ENCODE measurements at regions not wholly inside any gene's neighbourhood (a gene's known extent, or its start where the extent isn't known, plus 50 kb on each side); places are given as distances from the start of the nearest gene placed in this dataset.
"Not testable (repeated sequence)": the region's sequence is repeated elsewhere in the genome, so short reads cannot be mapped to it uniquely, and the experiment has no call there.

GRCh38 chr2:210768329-210768910, 212.0 kb downstream of the CPS1 start:
- POLR2A ChIA-PET = no interaction called here

GRCh38 chr2:210776756-210777155, 220.4 kb downstream of the CPS1 start:
- Histone ChIP-seq H3K4me3 (ENCODE audit: low read depth, low read length, poor library complexity, severe bottlenecking) (no peak overlapping the region), H3K9me2 (ENCODE audit: insufficient read depth, low read length) (no peaks in the 10 kb centered on the region), H3K4me1 (ENCODE audit: insufficient read depth, low read length, poor library complexity, severe bottlenecking) (no peaks in the 10 kb centered on the region), H3K9me3 (ENCODE audit: low read length) (no peaks in the 10 kb centered on the region), H3K79me2 (ENCODE audit: insufficient read depth, low read depth, low read length) (no peaks in the 10 kb centered on the region), H3K36me3 (ENCODE audit: insufficient read depth, low read length) (no peaks in the 10 kb centered on the region), H4K20me1 (ENCODE audit: insufficient read depth, low read length) (no peaks in the 10 kb centered on the region), H3K4me2 (ENCODE audit: low read length) (no peak overlapping the region), H3K27ac (ENCODE audit: low read depth, low read length, poor library complexity, severe bottlenecking) (no peak overlapping the region), H2AFZ (ENCODE audit: low read length) (no peak overlapping the region)
- intact Hi-C loops (cut with micrococcal nuclease; ENCODE audit: unreplicated experiment) = no loop called here
- TF ChIP-seq CTCF (conservative IDR thresholded peaks at IDR 0.05; ENCODE audit: low read length) (no peak), EZH2phosphoT487 (IDR thresholded peaks at IDR 0.05; ENCODE audit: borderline replicate concordance, low read depth, low read length) (no peak)
- ChIA-PET CTCF (ENCODE audit: unreplicated experiment) (no interaction called here), POLR2A (interaction anchor here (0.7 to 1.1 kb wide), 2 partner anchors 88 to 806 kb away, joined by 4 read pairs; no protein-coding TSS in a partner anchor)
- BruUV-seq (replicated peaks) = no TSS peak
- no peak for DNase-seq (ENCODE audit: low spot score)

More at GRCh38 chr2:210768329-210768910, 212.0 kb downstream of the CPS1 start:
- CTCF ChIA-PET (ENCODE audit: unreplicated experiment) = no interaction called here
- H3K4me2 ChIP-seq (ENCODE audit: low read length) = no peak overlapping the region
- H3K4me1 ChIP-seq (ENCODE audit: insufficient read depth, low read length, poor library complexity, severe bottlenecking) = no peaks in the 10 kb centered on the region
- no peak overlapping the region for H3K4me3 ChIP-seq (ENCODE audit: low read depth, low read length, poor library complexity, severe bottlenecking)
- intact Hi-C loops (cut with micrococcal nuclease; ENCODE audit: unreplicated experiment) = no loop called here
- TF ChIP-seq EZH2phosphoT487 (IDR thresholded peaks at IDR 0.05; ENCODE audit: borderline replicate concordance, low read depth, low read length) (no peak), CTCF (conservative IDR thresholded peaks at IDR 0.05; ENCODE audit: low read length) (no peak)
- no peaks in the 10 kb centered on the region for H3K9me3 ChIP-seq (ENCODE audit: low read length)
- no peaks in the 10 kb centered on the region for H3K79me2 ChIP-seq (ENCODE audit: insufficient read depth, low read depth, low read length)
- BruUV-seq (replicated peaks) = no TSS peak
- H3K27ac ChIP-seq (ENCODE audit: low read depth, low read length, poor library complexity, severe bottlenecking) = no peak overlapping the region
- no peaks in the 10 kb centered on the region for H3K36me3 ChIP-seq (ENCODE audit: insufficient read depth, low read length)
- no peak for DNase-seq (ENCODE audit: low spot score)
- H4K20me1 ChIP-seq (ENCODE audit: insufficient read depth, low read length) = no peaks in the 10 kb centered on the region
- H2AFZ ChIP-seq (ENCODE audit: low read length) = no peak overlapping the region
- no peaks in the 10 kb centered on the region for H3K9me2 ChIP-seq (ENCODE audit: insufficient read depth, low read length)

DNA sequence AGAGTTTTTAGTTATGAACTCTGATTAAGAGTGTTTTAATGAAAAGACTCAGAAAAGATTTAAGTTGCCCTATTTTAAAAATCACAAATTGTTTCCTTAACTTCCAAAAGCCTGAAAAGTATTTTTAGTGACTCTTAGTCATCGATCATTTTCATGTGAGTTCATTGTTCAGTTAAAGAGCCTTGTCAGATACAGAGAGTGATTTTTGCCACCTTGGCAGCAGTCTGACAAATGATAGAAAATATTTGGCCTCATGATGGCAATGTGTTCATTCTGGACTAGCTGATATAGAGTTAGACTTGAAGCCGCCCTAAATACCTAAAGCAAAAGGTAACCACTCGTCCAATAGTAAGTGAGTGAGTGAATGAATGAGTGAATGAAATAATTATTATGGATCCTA, 225.8 kb downstream of the CPS1 start:
- no peaks in the 10 kb centered on the region for H3K9me3 ChIP-seq (ENCODE audit: low read length)
- no TSS peak for BruUV-seq (replicated peaks)
- H3K4me2 ChIP-seq (ENCODE audit: low read length) = no peak overlapping the region
- H3K27ac ChIP-seq (ENCODE audit: low read depth, low read length, poor library complexity, severe bottlenecking) = no peak overlapping the region
- no peak overlapping the region for H3K4me3 ChIP-seq (ENCODE audit: low read depth, low read length, poor library complexity, severe bottlenecking)
- H4K20me1 ChIP-seq (ENCODE audit: insufficient read depth, low read length) = no peaks in the 10 kb centered on the region
- no peaks in the 10 kb centered on the region for H3K9me2 ChIP-seq (ENCODE audit: insufficient read depth, low read length)
- no peak overlapping the region for H2AFZ ChIP-seq (ENCODE audit: low read length)
- H3K36me3 ChIP-seq (ENCODE audit: insufficient read depth, low read length) = no peaks in the 10 kb centered on the region
- ChIA-PET CTCF (ENCODE audit: unreplicated experiment) (no interaction called here), POLR2A (no interaction called here)
- intact Hi-C loops (cut with micrococcal nuclease; ENCODE audit: unreplicated experiment) = no loop called here
- TF ChIP-seq CTCF (conservative IDR thresholded peaks at IDR 0.05; ENCODE audit: low read length) = no peak
- no peak for TF ChIP-seq EZH2phosphoT487 (IDR thresholded peaks at IDR 0.05; ENCODE audit: borderline replicate concordance, low read depth, low read length)
- H3K79me2 ChIP-seq (ENCODE audit: insufficient read depth, low read depth, low read length) = no peaks in the 10 kb centered on the region
- DNase-seq (ENCODE audit: low spot score) = no peak
- H3K4me1 ChIP-seq (ENCODE audit: insufficient read depth, low read length, poor library complexity, severe bottlenecking) = no peaks in the 10 kb centered on the region

- H2AFZ ChIP-seq (ENCODE audit: low read length); H3K9me2 ChIP-seq (ENCODE audit: insufficient read depth, low read length); DNase-seq (ENCODE audit: low spot score); H3K27ac ChIP-seq (ENCODE audit: low read depth, low read length, poor library complexity, severe bottlenecking); H3K4me3 ChIP-seq (ENCODE audit: low read depth, low read length, poor library complexity, severe bottlenecking); H4K20me1 ChIP-seq (ENCODE audit: insufficient read depth, low read length); BruUV-seq (replicated peaks); CTCF ChIA-PET (ENCODE audit: unreplicated experiment); H3K36me3 ChIP-seq (ENCODE audit: insufficient read depth, low read length); H3K79me2 ChIP-seq (ENCODE audit: insufficient read depth, low read depth, low read length); intact Hi-C loops (cut with micrococcal nuclease; ENCODE audit: unreplicated experiment); H3K4me1 ChIP-seq (ENCODE audit: insufficient read depth, low read length, poor library complexity, severe bottlenecking); H3K4me2 ChIP-seq (ENCODE audit: low read length); H3K9me3 ChIP-seq (ENCODE audit: low read length); POLR2A ChIA-PET: not testable (repeated sequence)
Measured at GRCh38 chr2:210787831-210788230, 231.4 kb downstream of the CPS1 start.
